WTC11 (cell line): ENCODE measurements at regions not wholly inside any gene's neighbourhood (a gene's known extent, or its start where the extent isn't known, plus 50 kb on each side); places are given as distances from the start of the nearest gene placed in this dataset.

ENCODE experiments used
- ATAC-seq: fragments of 200-7000 bp; cut with Tn5 transposase; 2 replicates; pipeline ENCODE4 v1.10.0; 2021; ENCODE audit warnings: mild to moderate bottlenecking, moderate library complexity
- CTCF ChIA-PET: fragments of 300-600 bp; sonication (Branson Sonifier 250); formaldehyde crosslinking; loops from one replicate; lab custom pipeline; 2021; ENCODE audit warnings: antibody characterized with exemption; lab: Charles Lee
- POLR2A ChIA-PET: fragments of 350-600 bp; sonication (Branson Sonifier 250); formaldehyde crosslinking; loops from one replicate; lab custom pipeline; 2021; ENCODE audit warnings: antibody characterized with exemption; lab: Charles Lee
- DNase-seq: peaks from one replicate; pipeline ENCODE4 v3.0.0; 2021; ENCODE audit warnings: low spot score
- H3K27ac Mint-ChIP-seq: 2 replicates; pipeline ENCODE4 v1.8.0; 2021; ENCODE audit warnings: mixed read lengths
- H3K27me3 Mint-ChIP-seq: 2 replicates; pipeline ENCODE4 v1.8.0; 2021; ENCODE audit warnings: low read depth, mild to moderate bottlenecking, moderate library complexity, mixed read lengths
- H3K36me3 Mint-ChIP-seq: 2 replicates; pipeline ENCODE4 v1.8.0; 2021; ENCODE audit warnings: mixed read lengths
- H3K4me1 Mint-ChIP-seq: 2 replicates; pipeline ENCODE4 v1.8.0; 2022; ENCODE audit warnings: mixed read lengths
- H3K4me3 Mint-ChIP-seq: 2 replicates; pipeline ENCODE4 v1.8.0; 2021; ENCODE audit warnings: mild to moderate bottlenecking, moderate library complexity, mixed read lengths
- H3K9me3 Mint-ChIP-seq: 2 replicates; pipeline ENCODE4 v1.8.0; 2021; ENCODE audit warnings: mixed read lengths
- ATF1 ChIP-seq: sonication (generic); formaldehyde crosslinking; IDR thresholded peaks from 2 replicates; pipeline ENCODE4 v1.8.1; 2023; ENCODE audit warnings: mild to moderate bottlenecking, moderate library complexity, missing genetic modification reagents
- CBFB ChIP-seq: sonication (generic); formaldehyde crosslinking; IDR thresholded peaks from 2 replicates; pipeline ENCODE4 v1.8.1; 2022; ENCODE audit warnings: mild to moderate bottlenecking, low read depth, missing genetic modification reagents
- CREM ChIP-seq: sonication (generic); formaldehyde crosslinking; IDR thresholded peaks from 2 replicates; pipeline ENCODE4 v1.8.1; 2022; ENCODE audit warnings: mild to moderate bottlenecking, missing genetic modification reagents, moderate library complexity
- FOXK1 ChIP-seq: sonication (generic); formaldehyde crosslinking; IDR thresholded peaks from 2 replicates; pipeline ENCODE4 v1.8.0; 2022; ENCODE audit warnings: mild to moderate bottlenecking, moderate library complexity, missing genetic modification reagents
- GABPB1 ChIP-seq: sonication (generic); formaldehyde crosslinking; IDR thresholded peaks from 2 replicates; pipeline ENCODE4 v1.8.1; 2023; ENCODE audit warnings: mild to moderate bottlenecking, missing genetic modification reagents
- HMGXB4 ChIP-seq: sonication (generic); formaldehyde crosslinking; IDR thresholded peaks from 2 replicates; pipeline ENCODE4 v1.8.1; 2023; ENCODE audit warnings: mild to moderate bottlenecking, moderate library complexity, missing genetic modification reagents
- IRF1 ChIP-seq: sonication (generic); formaldehyde crosslinking; IDR thresholded peaks from 2 replicates; pipeline ENCODE4 v1.8.0; 2023; ENCODE audit warnings: missing genetic modification reagents
- JUN ChIP-seq: sonication (generic); formaldehyde crosslinking; IDR thresholded peaks from 2 replicates; pipeline ENCODE4 v1.8.0; 2023; ENCODE audit warnings: mild to moderate bottlenecking, missing genetic modification reagents
- NFE2L1 ChIP-seq: sonication (generic); formaldehyde crosslinking; IDR thresholded peaks from 2 replicates; pipeline ENCODE4 v1.8.1; 2023; ENCODE audit warnings: missing genetic modification reagents
- OVOL2 ChIP-seq: fragments of 250-450 bp; sonication (Bioruptor Pico); IDR thresholded peaks from 2 replicates; pipeline ENCODE4 v1.9.0; 2021; ENCODE audit warnings: mild to moderate bottlenecking, borderline replicate concordance
- PRDM15 ChIP-seq: sonication (generic); formaldehyde crosslinking; IDR thresholded peaks from 2 replicates; pipeline ENCODE4 v1.8.0; 2022; ENCODE audit warnings: missing genetic modification reagents
- PRRX2 ChIP-seq: fragments of 250-450 bp; sonication (Bioruptor Pico); IDR thresholded peaks from 2 replicates; pipeline ENCODE4 v1.8.0; 2021; ENCODE audit warnings: mild to moderate bottlenecking
- SMAD3 ChIP-seq: sonication (generic); formaldehyde crosslinking; IDR thresholded peaks from 2 replicates; pipeline ENCODE4 v1.8.0; 2022; ENCODE audit warnings: missing genetic modification reagents, mild to moderate bottlenecking, borderline replicate concordance
- TP53 ChIP-seq: sonication (generic); formaldehyde crosslinking; IDR thresholded peaks from 2 replicates; pipeline ENCODE4 v1.8.1; 2023; ENCODE audit warnings: mild to moderate bottlenecking, missing genetic modification reagents
- ZMAT4 ChIP-seq: fragments of 250-450 bp; sonication (Bioruptor Pico); IDR thresholded peaks from 2 replicates; pipeline ENCODE4 v1.9.0; 2021; ENCODE audit warnings: mild to moderate bottlenecking
- ZNF138 ChIP-seq: sonication (generic); formaldehyde crosslinking; conservative IDR thresholded peaks from 2 replicates; pipeline ENCODE4 v1.8.1; 2022; ENCODE audit warnings: mild to moderate bottlenecking, moderate library complexity, missing genetic modification reagents
- ZNF219 ChIP-seq: sonication (generic); formaldehyde crosslinking; IDR thresholded peaks from 2 replicates; pipeline ENCODE4 v1.8.0; 2023; ENCODE audit warnings: missing genetic modification reagents, mild to moderate bottlenecking, borderline replicate concordance
- ZNF317 ChIP-seq: sonication (generic); formaldehyde crosslinking; IDR thresholded peaks from 2 replicates; pipeline ENCODE4 v1.8.1; 2023; ENCODE audit warnings: low read depth, mild to moderate bottlenecking, moderate library complexity, missing genetic modification reagents, borderline replicate concordance
- TF ChIP-seq, protein P1 (sequence below): sonication (generic); formaldehyde crosslinking; IDR thresholded peaks from 2 replicates; pipeline ENCODE4 v1.8.0; 2022; ENCODE audit warnings: mild to moderate bottlenecking, missing genetic modification reagents
- TF ChIP-seq, protein P2 (sequence below): sonication (generic); formaldehyde crosslinking; IDR thresholded peaks from 2 replicates; pipeline ENCODE4 v1.8.1; 2022; ENCODE audit warnings: low read depth, mild to moderate bottlenecking, moderate library complexity, missing genetic modification reagents, borderline replicate concordance
- TF ChIP-seq, protein P3 (sequence below): sonication (generic); formaldehyde crosslinking; IDR thresholded peaks from 2 replicates; pipeline ENCODE4 v1.8.0; 2023; ENCODE audit warnings: missing genetic modification reagents, mild to moderate bottlenecking, borderline replicate concordance

- TF ChIP-seq FOXK1 (CRISPR knock-in tag) (no peak), NFE2L1 (CRISPR knock-in tag) (no peak), ZNF219 (CRISPR knock-in tag) (no peak), ZNF317 (no peak), PRRX2 (no peak), OVOL2 (CRISPR knock-in tag) (no peak), ATF1 (CRISPR knock-in tag) (no peak), ZMAT4 (CRISPR knock-in tag) (no peak), CBFB (CRISPR knock-in tag) (no peak), SMAD3 (CRISPR knock-in tag) (no peak), HMGXB4 (CRISPR knock-in tag) (no peak), PRDM15 (no peak), TP53 (CRISPR knock-in tag) (no peak)
- TF ChIP-seq, protein P1, sequence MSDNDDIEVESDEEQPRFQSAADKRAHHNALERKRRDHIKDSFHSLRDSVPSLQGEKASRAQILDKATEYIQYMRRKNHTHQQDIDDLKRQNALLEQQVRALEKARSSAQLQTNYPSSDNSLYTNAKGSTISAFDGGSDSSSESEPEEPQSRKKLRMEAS (CRISPR knock-in tag) = no peak
Measured at GRCh38 chr2:122800781-122801180, 1045.3 kb downstream of the TSN start (continued).

DNA sequence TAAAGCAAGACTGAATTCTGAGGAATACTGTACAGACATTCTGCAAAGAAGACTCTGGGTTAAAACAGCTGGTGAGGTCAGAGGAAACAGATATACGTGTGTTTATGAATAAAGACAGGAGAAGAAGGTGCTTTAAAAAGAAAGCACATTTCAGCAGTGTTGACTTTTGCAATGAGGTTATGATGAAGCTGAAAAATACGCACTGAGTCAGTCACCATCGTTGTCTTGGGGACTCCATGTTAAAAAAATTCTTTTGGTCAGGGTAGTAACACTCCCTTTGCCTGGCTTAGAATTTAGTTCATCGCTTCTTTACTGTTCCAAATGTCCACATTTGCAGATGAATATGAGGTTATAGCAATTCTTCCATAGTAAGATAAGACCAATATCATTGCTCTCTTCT lies 1049.0 kb downstream of the TSN start:
- Mint-ChIP-seq H3K36me3 (peaks cover 17% of the 10 kb centered on the region), H3K9me3 (peaks cover 18% of the 10 kb centered on the region), H3K27me3 (no peaks in the 10 kb centered on the region), H3K27ac (no peak overlapping the region), H3K4me3 (no peak overlapping the region), H3K4me1 (no peaks in the 10 kb centered on the region)
- ChIA-PET POLR2A (no interaction called here), CTCF (no interaction called here)
- DNase-seq (no peak), ATAC-seq (no peak)
- TF ChIP-seq, protein P2, sequence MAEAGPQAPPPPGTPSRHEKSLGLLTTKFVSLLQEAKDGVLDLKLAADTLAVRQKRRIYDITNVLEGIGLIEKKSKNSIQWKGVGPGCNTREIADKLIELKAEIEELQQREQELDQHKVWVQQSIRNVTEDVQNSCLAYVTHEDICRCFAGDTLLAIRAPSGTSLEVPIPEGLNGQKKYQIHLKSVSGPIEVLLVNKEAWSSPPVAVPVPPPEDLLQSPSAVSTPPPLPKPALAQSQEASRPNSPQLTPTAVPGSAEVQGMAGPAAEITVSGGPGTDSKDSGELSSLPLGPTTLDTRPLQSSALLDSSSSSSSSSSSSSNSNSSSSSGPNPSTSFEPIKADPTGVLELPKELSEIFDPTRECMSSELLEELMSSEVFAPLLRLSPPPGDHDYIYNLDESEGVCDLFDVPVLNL (CRISPR knock-in tag) = no peak
- TF ChIP-seq CREM (CRISPR knock-in tag) = no peak
- TF ChIP-seq JUN (CRISPR knock-in tag) = no peak
- TF ChIP-seq IRF1 = no peak
- TF ChIP-seq, protein P3, sequence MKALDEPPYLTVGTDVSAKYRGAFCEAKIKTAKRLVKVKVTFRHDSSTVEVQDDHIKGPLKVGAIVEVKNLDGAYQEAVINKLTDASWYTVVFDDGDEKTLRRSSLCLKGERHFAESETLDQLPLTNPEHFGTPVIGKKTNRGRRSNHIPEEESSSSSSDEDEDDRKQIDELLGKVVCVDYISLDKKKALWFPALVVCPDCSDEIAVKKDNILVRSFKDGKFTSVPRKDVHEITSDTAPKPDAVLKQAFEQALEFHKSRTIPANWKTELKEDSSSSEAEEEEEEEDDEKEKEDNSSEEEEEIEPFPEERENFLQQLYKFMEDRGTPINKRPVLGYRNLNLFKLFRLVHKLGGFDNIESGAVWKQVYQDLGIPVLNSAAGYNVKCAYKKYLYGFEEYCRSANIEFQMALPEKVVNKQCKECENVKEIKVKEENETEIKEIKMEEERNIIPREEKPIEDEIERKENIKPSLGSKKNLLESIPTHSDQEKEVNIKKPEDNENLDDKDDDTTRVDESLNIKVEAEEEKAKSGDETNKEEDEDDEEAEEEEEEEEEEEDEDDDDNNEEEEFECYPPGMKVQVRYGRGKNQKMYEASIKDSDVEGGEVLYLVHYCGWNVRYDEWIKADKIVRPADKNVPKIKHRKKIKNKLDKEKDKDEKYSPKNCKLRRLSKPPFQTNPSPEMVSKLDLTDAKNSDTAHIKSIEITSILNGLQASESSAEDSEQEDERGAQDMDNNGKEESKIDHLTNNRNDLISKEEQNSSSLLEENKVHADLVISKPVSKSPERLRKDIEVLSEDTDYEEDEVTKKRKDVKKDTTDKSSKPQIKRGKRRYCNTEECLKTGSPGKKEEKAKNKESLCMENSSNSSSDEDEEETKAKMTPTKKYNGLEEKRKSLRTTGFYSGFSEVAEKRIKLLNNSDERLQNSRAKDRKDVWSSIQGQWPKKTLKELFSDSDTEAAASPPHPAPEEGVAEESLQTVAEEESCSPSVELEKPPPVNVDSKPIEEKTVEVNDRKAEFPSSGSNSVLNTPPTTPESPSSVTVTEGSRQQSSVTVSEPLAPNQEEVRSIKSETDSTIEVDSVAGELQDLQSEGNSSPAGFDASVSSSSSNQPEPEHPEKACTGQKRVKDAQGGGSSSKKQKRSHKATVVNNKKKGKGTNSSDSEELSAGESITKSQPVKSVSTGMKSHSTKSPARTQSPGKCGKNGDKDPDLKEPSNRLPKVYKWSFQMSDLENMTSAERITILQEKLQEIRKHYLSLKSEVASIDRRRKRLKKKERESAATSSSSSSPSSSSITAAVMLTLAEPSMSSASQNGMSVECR (CRISPR knock-in tag) = no peak
- no peak for TF ChIP-seq ZNF138 (CRISPR knock-in tag)
- TF ChIP-seq GABPB1 (CRISPR knock-in tag) = no peak
